ENCODE measurements at regions not wholly inside any gene's neighbourhood (a gene's known extent, or its start where the extent isn't known, plus 50 kb on each side); places are given as distances from the start of the nearest gene placed in this dataset.

DNA sequence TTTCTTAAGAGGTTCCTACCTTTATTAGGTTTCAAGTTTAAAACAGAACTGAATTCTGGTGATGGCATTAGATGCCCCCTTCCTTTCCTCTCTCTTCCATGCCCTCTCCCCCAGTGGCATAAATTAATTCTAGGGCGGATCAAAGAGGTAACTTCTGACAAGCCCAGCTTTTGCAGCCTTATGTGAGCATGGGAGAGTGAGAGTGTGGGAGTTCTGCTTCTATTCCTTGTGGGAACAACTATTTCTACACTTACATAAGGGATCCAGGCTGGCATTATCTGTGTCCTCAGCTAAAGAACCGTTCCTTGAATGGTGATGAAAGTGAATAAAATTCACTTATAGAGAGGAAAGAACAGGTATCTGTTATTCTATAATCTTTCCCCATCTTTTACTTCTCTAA lies 437.6 kb downstream of the KIF4B start:
- DNase-seq: no peak
- no peaks in the 10 kb centered on the region for H3K4me1 Mint-ChIP-seq
- CTCF ChIA-PET: no interaction called here
- no peaks in the 10 kb centered on the region for H3K27me3 Mint-ChIP-seq
- no peak overlapping the region for H3K27ac Mint-ChIP-seq
- no peak overlapping the region for H3K4me3 Mint-ChIP-seq
- POLR2A ChIA-PET: no interaction called here
- H3K9me3 Mint-ChIP-seq: no peaks in the 10 kb centered on the region
- H3K36me3 Mint-ChIP-seq (ENCODE audit: low read depth): no peaks in the 10 kb centered on the region

GRCh38 chr5:155455791-155456514 lies 442.4 kb downstream of the KIF4B start:
- ChIA-PET POLR2A (no interaction called here), CTCF (no interaction called here)

GRCh38 chr5:155459889-155460500 lies 446.4 kb downstream of the KIF4B start:
- Mint-ChIP-seq H3K9me3 (no peaks in the 10 kb centered on the region), H3K4me1 (no peaks in the 10 kb centered on the region), H3K36me3 (ENCODE audit: low read depth) (no peaks in the 10 kb centered on the region), H3K4me3 (no peak overlapping the region), H3K27ac (no peak overlapping the region), H3K27me3 (no peaks in the 10 kb centered on the region)
- no peak for DNase-seq
- ChIA-PET POLR2A (no interaction called here), CTCF (no interaction called here)

More at GRCh38 chr5:155455791-155456514, 442.4 kb downstream of the KIF4B start:
- no peaks in the 10 kb centered on the region for H3K36me3 Mint-ChIP-seq (ENCODE audit: low read depth)
- H3K4me3 Mint-ChIP-seq: no peak overlapping the region
- no peak for DNase-seq
- no peaks in the 10 kb centered on the region for H3K9me3 Mint-ChIP-seq
- no peaks in the 10 kb centered on the region for H3K27me3 Mint-ChIP-seq
- H3K27ac Mint-ChIP-seq: no peak overlapping the region
- H3K4me1 Mint-ChIP-seq: no peaks in the 10 kb centered on the region

GRCh38 chr5:155460501-155460931 lies 447.0 kb downstream of the KIF4B start:
- no peak overlapping the region for H3K4me3 Mint-ChIP-seq

GRCh38 chr5:155461304-155461703 lies 447.7 kb downstream of the KIF4B start:
- no peaks in the 10 kb centered on the region for H3K4me1 Mint-ChIP-seq
- no peak overlapping the region for H3K4me3 Mint-ChIP-seq
- H3K36me3 Mint-ChIP-seq (ENCODE audit: low read depth): no peaks in the 10 kb centered on the region
- no peak overlapping the region for H3K27ac Mint-ChIP-seq
- no peaks in the 10 kb centered on the region for H3K27me3 Mint-ChIP-seq
- H3K9me3 Mint-ChIP-seq: no peaks in the 10 kb centered on the region
- ChIA-PET POLR2A (no interaction called here), CTCF (no interaction called here)
- no peak for DNase-seq

More at GRCh38 chr5:155460501-155460931, 447.0 kb downstream of the KIF4B start:
- no peak for DNase-seq
- Mint-ChIP-seq H3K27ac (no peak overlapping the region), H3K36me3 (ENCODE audit: low read depth) (no peaks in the 10 kb centered on the region), H3K4me1 (no peaks in the 10 kb centered on the region), H3K9me3 (no peaks in the 10 kb centered on the region), H3K27me3 (no peaks in the 10 kb centered on the region)
- ChIA-PET POLR2A (no interaction called here), CTCF (no interaction called here)

DNA sequence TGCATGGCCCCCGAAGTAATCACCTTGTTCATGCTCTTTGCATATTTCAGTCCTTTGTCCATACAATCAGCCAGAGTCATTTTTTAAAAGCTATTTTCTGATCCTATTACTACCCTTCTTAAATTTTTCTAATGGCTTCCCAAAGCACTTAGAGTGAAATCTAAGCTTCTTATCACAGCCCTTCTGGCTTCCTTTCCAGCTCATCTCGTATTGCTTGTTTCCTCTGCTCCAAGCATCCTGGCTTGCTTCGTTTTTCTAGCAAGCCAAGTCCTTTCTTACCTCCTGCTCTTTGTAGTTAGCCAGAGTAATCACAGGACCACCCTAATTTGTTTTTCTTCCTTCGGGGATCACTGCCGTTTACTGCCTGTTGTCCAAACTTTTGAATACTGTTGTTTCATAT lies 453.3 kb downstream of the KIF4B start:
- Mint-ChIP-seq H3K27ac (no peak overlapping the region), H3K4me3 (no peak overlapping the region), H3K9me3 (no peaks in the 10 kb centered on the region), H3K27me3 (no peaks in the 10 kb centered on the region), H3K36me3 (ENCODE audit: low read depth) (no peaks in the 10 kb centered on the region), H3K4me1 (no peaks in the 10 kb centered on the region)
- POLR2A ChIA-PET: no interaction called here
- no peak for DNase-seq
- CTCF ChIA-PET: no interaction called here

GRCh38 chr5:155471027-155471426 lies 457.5 kb downstream of the KIF4B start:
- Mint-ChIP-seq H3K27me3 (no peaks in the 10 kb centered on the region), H3K4me3 (no peak overlapping the region), H3K4me1 (no peaks in the 10 kb centered on the region), H3K27ac (no peak overlapping the region), H3K9me3 (no peaks in the 10 kb centered on the region), H3K36me3 (ENCODE audit: low read depth) (no peaks in the 10 kb centered on the region)
- POLR2A ChIA-PET: no interaction called here
- no peak for DNase-seq
- CTCF ChIA-PET: no interaction called here

- no peaks in the 10 kb centered on the region for H3K9me3 Mint-ChIP-seq
- ChIA-PET POLR2A (no interaction called here), CTCF (no interaction called here)
- H3K4me1 Mint-ChIP-seq: no peaks in the 10 kb centered on the region
- no peaks in the 10 kb centered on the region for H3K27me3 Mint-ChIP-seq
- H3K27ac Mint-ChIP-seq: no peak overlapping the region
- no peaks in the 10 kb centered on the region for H3K36me3 Mint-ChIP-seq (ENCODE audit: low read depth)
- H3K4me3 Mint-ChIP-seq: no peak overlapping the region
- DNase-seq: no peak
These were observed 459.2 kb downstream of the KIF4B start for GRCh38 chr5:155472780-155473179.

- Mint-ChIP-seq H3K9me3 (no peaks in the 10 kb centered on the region), H3K27ac (no peak overlapping the region), H3K27me3 (no peaks in the 10 kb centered on the region), H3K4me3 (no peak overlapping the region), H3K4me1 (no peaks in the 10 kb centered on the region), H3K36me3 (ENCODE audit: low read depth) (no peaks in the 10 kb centered on the region)
- CTCF ChIA-PET: no interaction called here
- DNase-seq: no peak
- POLR2A ChIA-PET: no interaction called here
These were observed 461.8 kb downstream of the KIF4B start for GRCh38 chr5:155475318-155475717.

DNA sequence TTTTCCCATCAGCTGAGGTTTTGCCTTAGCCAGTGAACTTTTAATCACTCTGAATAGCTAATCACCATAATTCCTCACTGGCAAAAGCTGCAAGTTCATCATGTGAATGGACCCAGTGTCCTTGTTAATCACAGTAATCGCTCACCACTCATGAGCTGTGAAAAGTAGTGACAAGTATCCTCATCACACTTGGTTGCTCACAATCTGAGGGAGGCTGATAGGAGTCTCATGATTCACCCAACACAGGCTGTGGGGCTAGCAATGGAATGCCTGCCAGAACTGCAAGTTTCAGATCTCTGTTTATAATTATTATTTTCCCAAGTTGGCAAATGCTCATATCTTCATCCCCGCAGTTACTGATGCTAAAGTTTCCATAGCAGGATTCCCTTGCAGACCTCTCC lies 467.2 kb downstream of the KIF4B start:
- Mint-ChIP-seq H3K9me3 (no peaks in the 10 kb centered on the region), H3K27me3 (no peaks in the 10 kb centered on the region), H3K36me3 (ENCODE audit: low read depth) (no peaks in the 10 kb centered on the region), H3K4me1 (no peaks in the 10 kb centered on the region), H3K4me3 (no peak overlapping the region), H3K27ac (no peak overlapping the region)
- no peak for DNase-seq
- CTCF ChIA-PET: no interaction called here
- POLR2A ChIA-PET: no interaction called here

GRCh38 chr5:155481182-155481581 lies 467.6 kb downstream of the KIF4B start:
- Mint-ChIP-seq H3K36me3 (ENCODE audit: low read depth) (no peaks in the 10 kb centered on the region), H3K27ac (no peak overlapping the region), H3K4me1 (no peaks in the 10 kb centered on the region), H3K4me3 (no peak overlapping the region), H3K27me3 (no peaks in the 10 kb centered on the region), H3K9me3 (no peaks in the 10 kb centered on the region)
- ChIA-PET CTCF (interaction anchor here (0.6 kb wide), 1 partner anchor 29 kb away, joined by 5 read pairs; no protein-coding TSS in a partner anchor), POLR2A (no interaction called here)
- DNase-seq: no peak

GRCh38 chr5:155482428-155482827 lies 468.9 kb downstream of the KIF4B start:
- H3K27me3 Mint-ChIP-seq: no peaks in the 10 kb centered on the region
- no peak overlapping the region for H3K27ac Mint-ChIP-seq
- no peaks in the 10 kb centered on the region for H3K4me1 Mint-ChIP-seq
- no peaks in the 10 kb centered on the region for H3K36me3 Mint-ChIP-seq (ENCODE audit: low read depth)
- ChIA-PET CTCF (no interaction called here), POLR2A (no interaction called here)
- no peaks in the 10 kb centered on the region for H3K9me3 Mint-ChIP-seq
- H3K4me3 Mint-ChIP-seq: no peak overlapping the region
- DNase-seq: no peak

DNA sequence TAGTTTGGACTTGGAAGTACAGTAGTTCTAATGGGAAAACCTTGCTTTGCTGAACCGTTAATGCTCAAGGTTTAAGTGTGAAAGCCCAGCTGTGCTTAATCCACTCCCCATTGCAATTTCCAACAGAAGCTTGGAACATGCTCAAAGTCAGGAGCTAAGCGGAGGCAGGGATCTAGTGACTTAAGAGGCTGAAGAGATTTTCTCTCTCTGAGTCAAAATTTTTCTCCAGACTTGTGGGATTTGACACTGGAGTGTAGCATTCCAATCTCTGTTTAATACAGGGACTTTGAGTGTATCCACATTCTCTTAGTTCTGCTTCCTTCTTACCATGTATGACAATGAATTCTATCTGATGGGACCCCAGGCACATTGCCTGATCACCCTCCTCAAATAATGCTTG lies 471.8 kb downstream of the KIF4B start:
- Mint-ChIP-seq H3K9me3 (no peaks in the 10 kb centered on the region), H3K36me3 (ENCODE audit: low read depth) (no peaks in the 10 kb centered on the region), H3K4me1 (no peaks in the 10 kb centered on the region), H3K27me3 (no peaks in the 10 kb centered on the region), H3K27ac (no peak overlapping the region), H3K4me3 (no peak overlapping the region)
- POLR2A ChIA-PET: no interaction called here
- CTCF ChIA-PET: no interaction called here
- DNase-seq: no peak

- POLR2A ChIA-PET: no interaction called here
- CTCF ChIA-PET: no interaction called here
- H3K4me1 Mint-ChIP-seq: no peaks in the 10 kb centered on the region
- no peaks in the 10 kb centered on the region for H3K27me3 Mint-ChIP-seq
- no peak for DNase-seq
- H3K9me3 Mint-ChIP-seq: no peaks in the 10 kb centered on the region
- H3K27ac Mint-ChIP-seq: no peak overlapping the region
- H3K4me3 Mint-ChIP-seq: no peak overlapping the region
- no peaks in the 10 kb centered on the region for H3K36me3 Mint-ChIP-seq (ENCODE audit: low read depth)
These were observed 476.4 kb downstream of the KIF4B start for GRCh38 chr5:155489949-155490348.
